Stomach (tissue), 8 donors: ENCODE measurements at regions not wholly inside any gene's neighbourhood (a gene's known extent, or its start where the extent isn't known, plus 50 kb on each side); places are given as distances from the start of the nearest gene placed in this dataset.

Source experiments
- DNase-seq, 2 donors: peaks; one replicate each; pipeline versions ENCODE4 v3.0.0 to v3.0.0-alpha.2; 2013 to 2019
- H3K27ac ChIP-seq, 5 donors: fragments of 200-600 bp in 4 of 5; sonication (generic) in 4 of 5; one replicate each; pipeline ENCODE4 v1.5.1; 2013 to 2019; ENCODE audit warnings: mild to moderate bottlenecking in 1 of 5, moderate library complexity in 1 of 5
- H3K27me3 ChIP-seq, 3 donors: fragments of 200-600 bp; sonication (generic); one replicate each; pipeline ENCODE4 v1.5.1; 2017 to 2019; ENCODE audit warnings: mixed run types in 1 of 3
- H3K36me3 ChIP-seq, 4 donors: fragments of 200-600 bp; sonication (generic); 1 replicate in 3 of 4; 2 replicates in 1 of 4; pipeline ENCODE4 v1.5.1; 2016 to 2019
- H3K4me1 ChIP-seq, 4 donors: fragments of 200-600 bp; sonication (generic); one replicate each; pipeline ENCODE4 v1.5.1; 2016 to 2019
- H3K4me3 ChIP-seq, 4 donors: fragments of 200-600 bp; sonication (generic) in 3 of 4; one replicate each; pipeline ENCODE4 v1.5.1; 2016 to 2019; ENCODE audit warnings: mild to moderate bottlenecking in 1 of 4
- H3K9me3 ChIP-seq, 4 donors: fragments of 200-600 bp; sonication (generic); one replicate each; pipeline ENCODE4 v1.5.1; 2016 to 2019
- EP300 ChIP-seq: sonication (generic); formaldehyde crosslinking; IDR thresholded peaks from one replicate; pipeline ENCODE4 v1.6.1; 2017; ENCODE audit warnings: antibody characterized with exemption
- POLR2A ChIP-seq, 4 donors: fragments of 450-650 bp; IDR thresholded peaks; one replicate each; pipeline ENCODE4 v1.6.1; 2016; ENCODE audit warnings: antibody characterized with exemption in 4 of 4, control low read depth in 2 of 4, mild to moderate bottlenecking in 1 of 4, moderate library complexity in 1 of 4
- POLR2AphosphoS5 ChIP-seq, 3 donors: sonication (generic); formaldehyde crosslinking; IDR thresholded peaks; one replicate each; pipeline ENCODE4 v1.6.1; 2016; ENCODE audit warnings: antibody characterized with exemption in 3 of 3
- WGBS, 5 donors: extraction: QIAGEN DNeasy Blood & Tissue Kit in 3 of 5; methylation state at CpG; one replicate each; pipeline versions ENCODE4 v1.1.5 to v1.1.7; 2013 to 2018; 5-methylcytosine and 5-hydroxymethylcytosine counted together
- intact Hi-C: fragments of 100-400 bp; cut with DNase I; formaldehyde crosslinking; loops from one replicate; pipeline ENCODE4 v1.15.1; 2023; ENCODE audit warnings: low total_unique reads
- TF ChIP-seq, protein P1 (sequence below), 7 experiments: fragments of 450-650 bp in 4 of 7; fragments of 200-600 bp in 3 of 7; sonication (generic) in 3 of 7; IDR thresholded peaks; one replicate each; pipeline ENCODE4 v1.5.1; 2016 to 2019; ENCODE audit warnings: antibody characterized with exemption in 7 of 7, control low read depth in 2 of 7, mild to moderate bottlenecking in 1 of 7
- donor health status: healthy with polysubstance abuse.
- donor health status: Bipolar disorder and iron deficiency.
- donor health status: healthy.

DNA sequence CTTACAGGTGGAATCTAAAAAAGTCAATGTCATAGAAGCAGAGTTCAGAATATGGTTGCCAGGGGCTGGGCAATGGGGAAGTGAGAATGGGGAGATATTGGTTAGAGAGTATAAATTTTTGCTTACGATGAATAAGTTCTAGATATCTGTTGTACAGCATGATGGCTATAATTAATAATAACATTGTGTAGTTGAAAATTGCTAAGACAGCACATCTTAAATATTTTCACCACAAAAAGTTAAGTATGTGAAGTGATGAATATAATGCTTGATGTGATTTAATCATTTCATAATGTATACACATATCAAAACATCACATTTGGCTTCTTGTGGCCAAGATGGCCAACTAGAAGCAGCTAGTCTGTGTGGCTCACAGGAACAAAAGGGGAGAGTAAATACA, 425.9 kb upstream of the ACO1 start:
- Histone ChIP-seq H3K4me3 (no peak overlapping the region), H3K27me3 (no peaks in the 10 kb centered on the region), H3K4me1 (no peaks in the 10 kb centered on the region), H3K36me3 (no peaks in the 10 kb centered on the region), H3K27ac (no peak overlapping the region), H3K9me3 (peaks cover 4 to 53% (median 30%) of the 10 kb centered on the region in 4 donors)
- TF ChIP-seq POLR2AphosphoS5 (IDR thresholded peaks at IDR 0.05) (no peak), POLR2A (IDR thresholded peaks at IDR 0.05) (no peak), EP300 (no peak)
- TF ChIP-seq, protein P1, sequence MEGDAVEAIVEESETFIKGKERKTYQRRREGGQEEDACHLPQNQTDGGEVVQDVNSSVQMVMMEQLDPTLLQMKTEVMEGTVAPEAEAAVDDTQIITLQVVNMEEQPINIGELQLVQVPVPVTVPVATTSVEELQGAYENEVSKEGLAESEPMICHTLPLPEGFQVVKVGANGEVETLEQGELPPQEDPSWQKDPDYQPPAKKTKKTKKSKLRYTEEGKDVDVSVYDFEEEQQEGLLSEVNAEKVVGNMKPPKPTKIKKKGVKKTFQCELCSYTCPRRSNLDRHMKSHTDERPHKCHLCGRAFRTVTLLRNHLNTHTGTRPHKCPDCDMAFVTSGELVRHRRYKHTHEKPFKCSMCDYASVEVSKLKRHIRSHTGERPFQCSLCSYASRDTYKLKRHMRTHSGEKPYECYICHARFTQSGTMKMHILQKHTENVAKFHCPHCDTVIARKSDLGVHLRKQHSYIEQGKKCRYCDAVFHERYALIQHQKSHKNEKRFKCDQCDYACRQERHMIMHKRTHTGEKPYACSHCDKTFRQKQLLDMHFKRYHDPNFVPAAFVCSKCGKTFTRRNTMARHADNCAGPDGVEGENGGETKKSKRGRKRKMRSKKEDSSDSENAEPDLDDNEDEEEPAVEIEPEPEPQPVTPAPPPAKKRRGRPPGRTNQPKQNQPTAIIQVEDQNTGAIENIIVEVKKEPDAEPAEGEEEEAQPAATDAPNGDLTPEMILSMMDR (IDR thresholded peaks at IDR 0.05), result no peak
- intact Hi-C loops, result no loop called here
- no peak for DNase-seq
- WGBS, 5 donors, result 52 to 98% (median 88%) methylated on average over 1 of the region's 1 CpG

DNA sequence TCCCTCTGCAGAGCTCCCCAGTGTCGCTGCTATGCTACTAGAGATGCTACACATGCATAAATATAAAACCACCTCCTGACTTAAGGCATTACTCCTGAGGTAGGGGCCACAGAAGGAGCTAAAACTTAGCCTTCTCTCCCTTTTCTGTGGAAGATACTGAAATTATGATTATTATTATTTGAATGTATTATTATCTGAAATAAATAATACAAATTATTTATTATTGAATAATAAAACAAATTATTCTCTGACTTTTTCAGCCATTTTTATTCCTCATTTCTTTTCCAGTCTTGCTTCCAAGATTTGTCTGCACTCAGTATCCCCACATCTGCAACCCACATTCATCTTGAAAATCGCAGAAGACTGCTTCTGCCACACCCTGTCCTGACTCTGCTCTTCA, 414.9 kb upstream of the ACO1 start:
- Histone ChIP-seq H3K9me3 (peaks cover 0 to 6% (median 3%) of the 10 kb centered on the region in 4 donors), H3K36me3 (no peaks in the 10 kb centered on the region), H3K4me1 (no peaks in the 10 kb centered on the region), H3K4me3 (no peak overlapping the region), H3K27me3 (no peaks in the 10 kb centered on the region), H3K27ac (no peak overlapping the region)
- WGBS, 5 donors, result 44 to 59% (median 57%) methylated on average over 2 of the region's 2 CpGs
- intact Hi-C loops, result no loop called here
- TF ChIP-seq, protein P1 (IDR thresholded peaks at IDR 0.05), result no peak
- TF ChIP-seq EP300, result no peak
- TF ChIP-seq POLR2AphosphoS5 (IDR thresholded peaks at IDR 0.05), result no peak
- TF ChIP-seq POLR2A (IDR thresholded peaks at IDR 0.05), result no peak
- no peak for DNase-seq

DNA sequence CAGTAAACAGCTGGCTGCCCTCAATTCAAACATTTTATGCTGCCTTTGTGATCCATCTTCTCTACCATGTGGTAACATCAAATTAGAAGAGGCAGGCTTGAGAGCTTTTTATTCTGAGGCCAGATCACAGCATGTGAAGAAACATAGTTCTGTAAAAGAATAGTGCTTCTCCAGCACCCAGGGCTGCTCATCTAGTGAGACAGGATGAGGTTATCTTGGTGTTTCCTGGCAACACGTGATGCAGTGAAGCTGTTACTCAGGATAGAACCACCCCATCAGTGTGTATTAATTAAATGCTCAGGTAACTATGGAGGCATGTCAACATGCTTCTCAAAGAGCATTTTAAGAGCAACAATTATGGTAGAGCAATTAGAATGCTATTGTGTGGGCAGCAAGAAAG, 400.5 kb upstream of the ACO1 start:
- DNase-seq, result peak in 1 of 2 donors; percentile 26

DNA sequence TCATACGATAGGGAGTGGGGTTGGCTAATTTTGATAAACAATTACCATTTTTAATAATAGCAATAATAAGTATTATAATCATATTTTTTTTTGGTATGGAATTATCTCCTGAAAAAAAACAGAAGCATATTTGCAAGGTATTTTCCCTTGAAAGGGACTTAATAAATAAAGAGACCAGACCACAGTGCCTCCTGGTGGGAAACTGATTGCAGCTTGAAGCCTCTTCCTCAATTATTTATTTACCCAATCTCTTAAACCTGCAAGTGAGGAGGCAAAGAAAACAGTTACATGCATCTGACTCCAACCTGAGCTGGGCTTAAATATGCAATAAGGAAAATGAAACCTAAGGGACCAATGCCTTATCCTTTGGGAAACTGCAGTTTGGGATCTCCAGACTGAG, 388.1 kb upstream of the ACO1 start:
- intact Hi-C loops, result no loop called here
- Histone ChIP-seq H3K27me3 (no peaks in the 10 kb centered on the region), H3K36me3 (no peaks in the 10 kb centered on the region), H3K4me3 (no peak overlapping the region), H3K27ac (no peak overlapping the region), H3K4me1 (no peaks in the 10 kb centered on the region), H3K9me3 (peaks cover 0 to 5% (median 0%) of the 10 kb centered on the region in 4 donors)
- WGBS, 5 donors, result 41 to 77% (median 45%) methylated on average over 1 of the region's 1 CpG
- DNase-seq, result no peak
- no peak for TF ChIP-seq POLR2AphosphoS5 (IDR thresholded peaks at IDR 0.05)
- TF ChIP-seq, protein P1 (IDR thresholded peaks at IDR 0.05), result no peak
- TF ChIP-seq EP300, result no peak
- no peak for TF ChIP-seq POLR2A (IDR thresholded peaks at IDR 0.05)

More for the DNA sequence above, 400.5 kb upstream of the ACO1 start:
- Histone ChIP-seq H3K4me1 (no peaks in the 10 kb centered on the region), H3K27me3 (no peaks in the 10 kb centered on the region), H3K27ac (no peak overlapping the region), H3K9me3 (peaks cover 0 to 48% (median 29%) of the 10 kb centered on the region in 4 donors), H3K36me3 (no peaks in the 10 kb centered on the region), H3K4me3 (no peak overlapping the region)
- 19 to 39% (median 30%) methylated on average over 1 of the region's 1 CpG for WGBS, 5 donors
- intact Hi-C loops, result no loop called here
- TF ChIP-seq POLR2AphosphoS5 (IDR thresholded peaks at IDR 0.05), result no peak
- TF ChIP-seq, protein P1 (IDR thresholded peaks at IDR 0.05), result no peak
- TF ChIP-seq EP300, result no peak
- no peak for TF ChIP-seq POLR2A (IDR thresholded peaks at IDR 0.05)
